Uterus (tissue), 2 donors: ENCODE measurements at regions not wholly inside any gene's neighbourhood (a gene's known extent, or its start where the extent isn't known, plus 50 kb on each side); places are given as distances from the start of the nearest gene placed in this dataset.

Experiments
- POLR2A ChIP-seq, 2 donors: fragments of 450-650 bp; IDR thresholded peaks; one replicate each; pipeline ENCODE4 v1.6.1; 2016; ENCODE audit warnings: antibody characterized with exemption in 2 of 2, mild to moderate bottlenecking in 1 of 2, moderate library complexity in 1 of 2
- TF ChIP-seq, protein P1 (sequence below), 4 experiments: fragments of 200-600 bp in 2 of 4; fragments of 450-650 bp in 2 of 4; sonication (generic) in 2 of 4; IDR thresholded peaks; one replicate each; pipeline ENCODE4 v1.5.1; 2016 to 2019; ENCODE audit warnings: antibody characterized with exemption in 4 of 4, mild to moderate bottlenecking in 2 of 4, moderate library complexity in 1 of 4

DNA sequence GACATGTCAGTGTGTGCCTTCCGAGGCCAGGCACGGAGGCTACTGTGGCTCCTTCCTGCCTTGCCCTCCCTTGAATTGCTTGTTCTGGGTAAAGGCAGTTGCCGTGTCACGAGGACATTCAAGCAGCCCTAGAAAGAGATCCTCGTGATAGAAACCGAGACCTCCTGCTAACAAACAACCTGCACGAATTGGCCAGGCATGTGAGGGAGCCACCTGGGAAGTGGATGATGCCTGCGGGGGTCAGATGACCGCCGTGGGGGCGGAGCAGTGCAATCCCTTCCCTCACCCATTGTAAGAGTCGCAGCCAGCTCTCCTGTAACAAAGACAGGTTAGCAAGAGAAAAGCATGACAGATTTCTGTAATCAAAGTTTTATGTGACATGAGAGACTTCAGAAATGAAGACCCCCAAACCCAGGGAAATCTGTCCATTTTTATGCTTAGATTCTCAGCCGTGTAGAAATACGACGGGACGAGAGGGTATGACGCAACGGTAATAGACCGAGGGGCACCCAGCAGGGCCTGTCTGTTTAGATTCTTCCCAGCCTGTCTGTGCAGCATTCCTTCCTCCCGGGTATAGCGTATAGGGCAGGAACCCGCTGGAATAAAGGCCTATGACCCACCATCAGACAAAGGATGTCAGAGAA lies 241.7 kb downstream of the GATA3 start:
- TF ChIP-seq POLR2A (IDR thresholded peaks at IDR 0.05): no peak
- TF ChIP-seq, protein P1, sequence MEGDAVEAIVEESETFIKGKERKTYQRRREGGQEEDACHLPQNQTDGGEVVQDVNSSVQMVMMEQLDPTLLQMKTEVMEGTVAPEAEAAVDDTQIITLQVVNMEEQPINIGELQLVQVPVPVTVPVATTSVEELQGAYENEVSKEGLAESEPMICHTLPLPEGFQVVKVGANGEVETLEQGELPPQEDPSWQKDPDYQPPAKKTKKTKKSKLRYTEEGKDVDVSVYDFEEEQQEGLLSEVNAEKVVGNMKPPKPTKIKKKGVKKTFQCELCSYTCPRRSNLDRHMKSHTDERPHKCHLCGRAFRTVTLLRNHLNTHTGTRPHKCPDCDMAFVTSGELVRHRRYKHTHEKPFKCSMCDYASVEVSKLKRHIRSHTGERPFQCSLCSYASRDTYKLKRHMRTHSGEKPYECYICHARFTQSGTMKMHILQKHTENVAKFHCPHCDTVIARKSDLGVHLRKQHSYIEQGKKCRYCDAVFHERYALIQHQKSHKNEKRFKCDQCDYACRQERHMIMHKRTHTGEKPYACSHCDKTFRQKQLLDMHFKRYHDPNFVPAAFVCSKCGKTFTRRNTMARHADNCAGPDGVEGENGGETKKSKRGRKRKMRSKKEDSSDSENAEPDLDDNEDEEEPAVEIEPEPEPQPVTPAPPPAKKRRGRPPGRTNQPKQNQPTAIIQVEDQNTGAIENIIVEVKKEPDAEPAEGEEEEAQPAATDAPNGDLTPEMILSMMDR (IDR thresholded peaks at IDR 0.05): no peak
